Mesenchymal stem cell (in vitro differentiated cells and primary cell): ENCODE measurements at regions not wholly inside any gene's neighbourhood (a gene's known extent, or its start where the extent isn't known, plus 50 kb on each side); places are given as distances from the start of the nearest gene placed in this dataset.

ENCODE experiments used
- DNase-seq: peaks from one replicate; pipeline ENCODE4 v3.0.0-alpha.2; 2013
- H2AFZ ChIP-seq: one replicate; pipeline ENCODE4 v1.6.1; 2013; ENCODE audit warnings: low read depth, mild to moderate bottlenecking, control low read depth, inconsistent platforms, low read length, moderate library complexity
- H2AK5ac ChIP-seq: 2 replicates; pipeline ENCODE4 v1.6.1; 2013; ENCODE audit warnings: low read length, moderate library complexity, mild to moderate bottlenecking, inconsistent platforms; ENCODE audit not compliant: severe bottlenecking
- H2BK120ac ChIP-seq: one replicate; pipeline ENCODE4 v1.6.1; 2013; ENCODE audit warnings: low read depth, mild to moderate bottlenecking, inconsistent platforms, low read length, moderate library complexity
- H2BK12ac ChIP-seq, 2 experiments: one replicate each; pipeline ENCODE4 v1.6.1; 2013; ENCODE audit warnings: inconsistent platforms in 2 of 2, low read length in 2 of 2, mild to moderate bottlenecking in 2 of 2, moderate library complexity in 2 of 2, control low read depth in 1 of 2
- H2BK15ac ChIP-seq: one replicate; pipeline ENCODE4 v1.6.1; 2013; ENCODE audit warnings: mild to moderate bottlenecking, low read depth, inconsistent platforms; ENCODE audit not compliant: poor library complexity, severe bottlenecking
- H2BK5ac ChIP-seq: 2 replicates; pipeline ENCODE4 v1.6.1; 2013; ENCODE audit warnings: low read depth, mild to moderate bottlenecking, low read length, control low read depth, inconsistent platforms; ENCODE audit not compliant: poor library complexity, severe bottlenecking
- H3K14ac ChIP-seq, 2 experiments: one replicate each; pipeline ENCODE4 v1.6.1; 2013; ENCODE audit warnings: inconsistent platforms in 2 of 2, low read length in 2 of 2, control low read depth in 1 of 2, mild to moderate bottlenecking in 1 of 2, moderate library complexity in 1 of 2
- H3K18ac ChIP-seq, 2 experiments: one replicate each; pipeline ENCODE4 v1.6.1; 2013; ENCODE audit warnings: inconsistent platforms in 2 of 2, low read length in 2 of 2, control low read depth in 1 of 2, low read depth in 1 of 2, mild to moderate bottlenecking in 1 of 2
- H3K23ac ChIP-seq, 2 experiments: one replicate each; pipeline ENCODE4 v1.6.1; 2013; ENCODE audit warnings: inconsistent platforms in 2 of 2, low read length in 2 of 2, mild to moderate bottlenecking in 2 of 2, moderate library complexity in 2 of 2, control low read depth in 1 of 2
- H3K27ac ChIP-seq: 2 replicates; pipeline ENCODE4 v1.5.1; 2013; ENCODE audit warnings: mild to moderate bottlenecking, moderate library complexity, low read length, control low read depth, inconsistent platforms; ENCODE audit not compliant: poor library complexity, severe bottlenecking
- H3K27me3 ChIP-seq, 2 experiments: 2 replicates each; pipeline versions ENCODE4 v1.6.1 to v1.7.0; 2013; ENCODE audit warnings: low read length in 2 of 2, mild to moderate bottlenecking in 2 of 2, moderate library complexity in 2 of 2, control low read depth in 1 of 2, inconsistent platforms in 1 of 2; ENCODE audit not compliant: control insufficient read depth in 1 of 2, insufficient read depth in 1 of 2
- H3K36me3 ChIP-seq, 2 experiments: 2 replicates each; pipeline versions ENCODE4 v1.6.1 to v1.7.0; 2013; ENCODE audit warnings: low read length in 2 of 2, control low read depth in 1 of 2, inconsistent platforms in 1 of 2, low read depth in 1 of 2, mild to moderate bottlenecking in 1 of 2; ENCODE audit not compliant: insufficient read depth in 2 of 2, control insufficient read depth in 1 of 2
- H3K4ac ChIP-seq, 2 experiments: one replicate each; pipeline ENCODE4 v1.6.1; 2013; ENCODE audit warnings: inconsistent platforms in 2 of 2, low read length in 2 of 2, mild to moderate bottlenecking in 2 of 2, moderate library complexity in 2 of 2, control low read depth in 1 of 2, low read depth in 1 of 2
- H3K4me1 ChIP-seq: 2 replicates; pipeline ENCODE4 v1.6.1; 2013; ENCODE audit warnings: low read depth, low read length, control low read depth; ENCODE audit not compliant: control insufficient read depth, insufficient read depth
- H3K4me2 ChIP-seq: 2 replicates; pipeline ENCODE4 v1.6.1; 2013; ENCODE audit warnings: low read length, mild to moderate bottlenecking, inconsistent platforms; ENCODE audit not compliant: poor library complexity, severe bottlenecking
- H3K4me3 ChIP-seq, 2 experiments: 2 replicates each; pipeline versions ENCODE4 v1.5.1 to v1.7.0; 2013; ENCODE audit warnings: low read length in 2 of 2, mild to moderate bottlenecking in 2 of 2, control low read depth in 1 of 2, low read depth in 1 of 2; ENCODE audit not compliant: insufficient read depth in 1 of 2
- H3K79me1 ChIP-seq: replicated peaks from 2 replicates; pipeline ENCODE4 v1.6.1; 2013; ENCODE audit warnings: mild to moderate bottlenecking, control low read depth, low read length, inconsistent platforms; ENCODE audit not compliant: poor library complexity, severe bottlenecking
- H3K9ac ChIP-seq: 2 replicates; pipeline ENCODE4 v1.7.0; 2013; ENCODE audit warnings: mild to moderate bottlenecking, low read length, moderate library complexity
- H3K9me3 ChIP-seq: 2 replicates; pipeline ENCODE4 v1.7.0; 2013; ENCODE audit warnings: mild to moderate bottlenecking, low read length; ENCODE audit not compliant: control insufficient read depth
- H4K8ac ChIP-seq: one replicate; pipeline ENCODE4 v1.6.1; 2013; ENCODE audit warnings: inconsistent platforms, mild to moderate bottlenecking, low read length, moderate library complexity
- H4K91ac ChIP-seq: one replicate; pipeline ENCODE4 v1.6.1; 2013; ENCODE audit warnings: mild to moderate bottlenecking, low read length, inconsistent platforms
- WGBS: methylation state at CpG from one replicate; pipeline ENCODE4 v1.1.7; 2013; ENCODE audit warnings: mixed read lengths; 5-methylcytosine and 5-hydroxymethylcytosine counted together

GRCh38 chr22:49240472-49240871 lies 587.2 kb downstream of the BRD1 start:
- Histone ChIP-seq H2BK5ac (no peak overlapping the region), H3K79me1 (no peaks in the 10 kb centered on the region), H3K9me3 (no peaks in the 10 kb centered on the region), H3K9ac (no peak overlapping the region), H2BK15ac (no peak overlapping the region), H3K4me2 (no peak overlapping the region), H2BK120ac (no peak overlapping the region), H3K27me3 (no peaks in the 10 kb centered on the region), H2AFZ (no peak overlapping the region), H3K14ac (no peak overlapping the region), H3K4me3 (peak overlapping the region in 1 of 2 experiments; percentile 34), H3K18ac (no peak overlapping the region), H2AK5ac (no peak overlapping the region), H3K4ac (no peak overlapping the region), H4K91ac (no peak overlapping the region), H3K4me1 (no peaks in the 10 kb centered on the region), H4K8ac (no peak overlapping the region), H2BK12ac (no peak overlapping the region), H3K27ac (no peak overlapping the region), H3K36me3 (no peaks in the 10 kb centered on the region), H3K23ac (no peak overlapping the region)
- no peak for DNase-seq
- 82% methylated on average over 12 of the region's 12 CpGs for WGBS

GRCh38 chr22:49240016-49240380 lies 587.7 kb downstream of the BRD1 start:
- Histone ChIP-seq H3K27me3 (no peaks in the 10 kb centered on the region), H3K23ac (no peak overlapping the region), H2BK5ac (no peak overlapping the region), H3K14ac (no peak overlapping the region), H3K4me3 (no peak overlapping the region), H3K27ac (no peak overlapping the region), H3K36me3 (no peaks in the 10 kb centered on the region), H2BK15ac (no peak overlapping the region), H3K4me2 (no peak overlapping the region), H3K9ac (no peak overlapping the region), H2BK12ac (no peak overlapping the region), H2BK120ac (no peak overlapping the region), H3K18ac (no peak overlapping the region), H2AFZ (no peak overlapping the region), H3K4me1 (no peaks in the 10 kb centered on the region), H3K79me1 (no peaks in the 10 kb centered on the region), H2AK5ac (no peak overlapping the region), H4K8ac (no peak overlapping the region), H4K91ac (no peak overlapping the region), H3K9me3 (no peaks in the 10 kb centered on the region), H3K4ac (no peak overlapping the region)
- no peak for DNase-seq
- WGBS = 68% methylated on average over 9 of the region's 9 CpGs

- H3K27me3 ChIP-seq = no peaks in the 10 kb centered on the region
- no peak overlapping the region for H3K4ac ChIP-seq
- H4K91ac ChIP-seq = no peak overlapping the region
- no peak overlapping the region for H2BK12ac ChIP-seq
- H3K23ac ChIP-seq = no peak overlapping the region
- no peak overlapping the region for H2BK120ac ChIP-seq
- 74% methylated on average over 18 of the region's 18 CpGs for WGBS
- H3K4me1 ChIP-seq = no peaks in the 10 kb centered on the region
- no peak overlapping the region for H3K18ac ChIP-seq
- no peak overlapping the region for H2BK5ac ChIP-seq
- no peaks in the 10 kb centered on the region for H3K9me3 ChIP-seq
- H3K9ac ChIP-seq = no peak overlapping the region
- H3K4me3 ChIP-seq = no peak overlapping the region
- no peak overlapping the region for H4K8ac ChIP-seq
- H2AFZ ChIP-seq = no peak overlapping the region
- H3K27ac ChIP-seq = no peak overlapping the region
- no peak overlapping the region for H2BK15ac ChIP-seq
- no peak overlapping the region for H3K14ac ChIP-seq
- no peak overlapping the region for H2AK5ac ChIP-seq
- no peaks in the 10 kb centered on the region for H3K79me1 ChIP-seq
- no peak overlapping the region for H3K4me2 ChIP-seq
- no peaks in the 10 kb centered on the region for H3K36me3 ChIP-seq
- no peak for DNase-seq
Observed at GRCh38 chr22:49239264-49240015, 588.2 kb downstream of the BRD1 start.

- Histone ChIP-seq H4K91ac (no peak overlapping the region), H2AFZ (no peak overlapping the region), H2BK120ac (no peak overlapping the region), H3K9me3 (no peaks in the 10 kb centered on the region), H3K27ac (no peak overlapping the region), H3K23ac (no peak overlapping the region), H4K8ac (no peak overlapping the region), H3K79me1 (no peaks in the 10 kb centered on the region), H3K36me3 (no peaks in the 10 kb centered on the region), H3K4me2 (no peak overlapping the region), H3K4me3 (no peak overlapping the region), H2BK12ac (no peak overlapping the region), H3K4ac (no peak overlapping the region), H2BK5ac (no peak overlapping the region), H2AK5ac (no peak overlapping the region), H3K9ac (no peak overlapping the region), H3K14ac (no peak overlapping the region), H3K4me1 (no peaks in the 10 kb centered on the region), H3K18ac (no peak overlapping the region), H2BK15ac (no peak overlapping the region), H3K27me3 (no peaks in the 10 kb centered on the region)
- 76% methylated on average over 24 of the region's 25 CpGs for WGBS
- no peak for DNase-seq
Observed at GRCh38 chr22:49238181-49239141, 589.2 kb downstream of the BRD1 start.
